ENCODE measurements at regions not wholly inside any gene's neighbourhood (a gene's known extent, or its start where the extent isn't known, plus 50 kb on each side); places are given as distances from the start of the nearest gene placed in this dataset.

DNA sequence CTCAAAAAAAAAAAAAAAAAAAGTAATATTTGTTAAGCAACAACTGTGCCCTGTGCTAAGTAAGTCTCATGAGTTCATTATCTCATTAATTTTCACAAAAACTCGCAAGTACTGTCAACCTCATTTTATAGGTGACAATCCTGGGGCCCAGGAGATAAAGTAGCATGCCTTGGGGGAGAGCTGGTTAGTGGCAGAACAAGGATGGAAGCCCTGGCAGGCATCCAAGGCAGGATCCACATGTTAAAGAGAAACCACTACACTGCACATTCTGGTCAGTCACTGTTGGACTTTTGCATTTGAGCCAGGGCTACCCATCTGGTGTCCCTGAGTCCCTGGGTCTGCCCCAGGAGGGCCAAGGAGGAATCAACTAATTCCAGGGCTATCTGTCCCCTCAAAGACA lies 54.6 kb downstream of the ZFP36L2 start:
- DNase-seq (ENCODE audit: low read depth in 3 of 3) = no peak

DNA sequence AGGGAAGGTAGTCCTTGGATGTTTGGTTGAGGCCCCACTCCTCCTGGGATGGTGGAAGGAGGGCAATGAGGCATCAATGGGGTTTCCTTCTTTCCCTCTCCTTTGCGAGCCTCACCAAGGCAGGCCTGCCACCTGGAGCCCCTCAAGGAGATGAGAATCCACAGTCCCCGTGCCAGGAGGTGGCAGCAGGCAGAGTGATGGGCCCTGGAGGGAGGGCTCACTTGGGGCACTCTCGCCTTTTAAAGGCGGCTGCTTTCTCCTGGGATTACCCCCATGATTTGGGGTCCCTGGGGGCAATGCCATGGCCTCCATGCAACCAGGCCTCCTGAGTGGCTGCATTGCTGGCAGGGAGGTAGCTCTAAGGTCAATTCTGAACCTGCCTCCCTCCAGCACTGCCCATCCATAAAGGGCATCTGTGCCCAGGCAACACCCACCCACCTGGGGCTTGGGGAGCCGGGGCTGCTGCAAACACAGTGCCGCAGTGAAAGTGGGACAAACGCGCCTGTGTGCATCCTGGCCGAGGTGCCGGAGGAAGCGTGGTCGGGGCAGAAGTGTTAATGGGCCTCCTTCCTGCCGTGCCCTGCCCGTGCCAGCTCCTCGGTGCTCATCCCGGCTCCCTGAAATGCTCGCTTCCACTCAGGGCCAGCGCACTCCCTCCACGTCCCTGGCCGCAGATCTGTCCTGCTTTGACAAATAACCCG lies 55.9 kb downstream of the ZFP36L2 start:
- no peak for DNase-seq (ENCODE audit: low read depth in 3 of 3)

GRCh38 chr2:43169987-43170386 lies 56.4 kb downstream of the ZFP36L2 start:
- peak in 1 of 3 experiments; percentile 72 for DNase-seq (ENCODE audit: low read depth in 3 of 3)

- DNase-seq (ENCODE audit: low read depth in 3 of 3) = no peak
Observed at GRCh38 chr2:43169099-43169945, 57.1 kb downstream of the ZFP36L2 start.

DNA sequence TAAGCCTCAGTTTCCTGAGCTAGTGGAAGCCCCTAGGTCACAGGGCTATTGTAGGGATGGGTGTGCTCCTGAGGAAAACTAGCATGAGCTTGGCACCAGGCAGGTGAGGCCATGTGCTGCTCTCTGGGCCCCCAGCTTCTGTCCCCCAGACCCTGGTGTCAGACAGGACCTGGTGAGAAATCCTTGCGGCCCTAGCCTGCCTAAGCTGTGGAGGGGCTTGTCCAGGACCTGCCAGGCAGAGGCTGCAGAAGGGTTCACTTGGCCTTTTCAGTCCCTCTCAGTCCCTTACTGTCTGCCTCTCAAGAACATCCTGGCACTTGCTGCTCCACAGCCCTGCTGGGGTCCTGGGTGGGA lies 58.4 kb downstream of the ZFP36L2 start:
- DNase-seq (ENCODE audit: low read depth in 3 of 3) = no peak

GRCh38 chr2:43165378-43166069 lies 60.9 kb downstream of the ZFP36L2 start:
- no peak for DNase-seq (ENCODE audit: low read depth in 3 of 3)

DNA sequence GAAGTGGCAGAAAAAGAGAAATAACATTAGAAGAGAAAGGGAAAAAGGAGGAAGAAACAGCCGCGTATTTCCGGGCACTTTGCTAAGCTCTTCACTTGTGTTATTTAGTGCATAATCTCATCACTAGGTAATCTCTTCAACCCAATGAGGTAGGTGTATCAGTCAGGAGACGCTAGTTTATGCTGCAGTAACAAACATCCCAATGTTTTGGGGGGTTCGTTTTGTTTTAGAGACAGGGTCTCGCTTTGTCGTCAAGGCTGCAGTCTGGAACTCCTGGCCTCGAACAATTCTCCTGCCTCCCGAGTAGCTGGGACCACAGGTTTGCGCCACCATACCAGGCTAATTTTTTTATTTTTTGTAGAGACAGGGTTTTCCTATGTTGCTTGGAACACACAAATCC lies 61.7 kb downstream of the ZFP36L2 start:
- DNase-seq (ENCODE audit: low read depth in 3 of 3) = no peak

GRCh38 chr2:43163584-43164270 lies 62.7 kb downstream of the ZFP36L2 start:
- no peak for DNase-seq (ENCODE audit: low read depth in 3 of 3)

DNA sequence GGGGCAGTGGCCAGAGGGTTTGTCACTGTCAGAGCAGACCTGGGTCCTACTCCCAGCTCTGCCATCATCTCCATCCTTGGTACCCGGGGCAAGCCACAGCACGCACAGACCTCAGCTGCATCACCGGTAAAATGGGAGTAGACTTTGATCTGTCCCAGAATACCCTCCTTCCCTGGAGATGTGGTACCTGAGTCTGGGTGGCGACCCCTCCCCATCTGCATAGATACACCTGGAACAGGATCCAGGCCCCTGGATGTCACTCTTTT lies 64.0 kb downstream of the ZFP36L2 start:
- no peak for DNase-seq (ENCODE audit: low read depth in 3 of 3)

GRCh38 chr2:43161650-43162510 lies 64.5 kb downstream of the ZFP36L2 start:
- DNase-seq (ENCODE audit: low read depth in 3 of 3) = no peak

DNA sequence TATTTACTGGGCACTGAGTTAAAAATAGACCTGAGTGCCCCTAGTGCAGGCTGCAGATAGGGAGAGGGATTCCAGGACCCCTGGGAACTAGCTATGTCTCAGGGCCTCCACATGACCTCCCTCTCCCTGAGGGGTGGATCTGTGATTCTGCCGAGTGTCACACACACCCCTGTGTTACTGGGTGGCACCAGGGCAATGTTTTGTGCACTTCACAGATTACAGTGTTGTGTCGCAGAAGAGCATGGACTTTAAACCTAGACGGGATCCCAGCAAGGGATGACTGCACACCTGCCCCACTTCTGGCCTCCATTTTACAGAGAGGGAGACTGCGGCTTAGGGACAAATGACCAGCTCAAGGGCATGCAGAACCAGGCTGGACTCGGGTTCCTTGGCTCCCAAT lies 65.6 kb downstream of the ZFP36L2 start:
- DNase-seq (ENCODE audit: low read depth in 3 of 3) = no peak

- no peak for DNase-seq (ENCODE audit: low read depth in 3 of 3)
Observed at GRCh38 chr2:43159797-43160196, 66.6 kb downstream of the ZFP36L2 start.

GRCh38 chr2:43158259-43158880 lies 68.0 kb downstream of the ZFP36L2 start:
- DNase-seq (ENCODE audit: low read depth in 3 of 3) = peak in 1 of 3 experiments; percentile 65

GRCh38 chr2:43157506-43158246 lies 68.7 kb downstream of the ZFP36L2 start:
- no peak for DNase-seq (ENCODE audit: low read depth in 3 of 3)

DNA sequence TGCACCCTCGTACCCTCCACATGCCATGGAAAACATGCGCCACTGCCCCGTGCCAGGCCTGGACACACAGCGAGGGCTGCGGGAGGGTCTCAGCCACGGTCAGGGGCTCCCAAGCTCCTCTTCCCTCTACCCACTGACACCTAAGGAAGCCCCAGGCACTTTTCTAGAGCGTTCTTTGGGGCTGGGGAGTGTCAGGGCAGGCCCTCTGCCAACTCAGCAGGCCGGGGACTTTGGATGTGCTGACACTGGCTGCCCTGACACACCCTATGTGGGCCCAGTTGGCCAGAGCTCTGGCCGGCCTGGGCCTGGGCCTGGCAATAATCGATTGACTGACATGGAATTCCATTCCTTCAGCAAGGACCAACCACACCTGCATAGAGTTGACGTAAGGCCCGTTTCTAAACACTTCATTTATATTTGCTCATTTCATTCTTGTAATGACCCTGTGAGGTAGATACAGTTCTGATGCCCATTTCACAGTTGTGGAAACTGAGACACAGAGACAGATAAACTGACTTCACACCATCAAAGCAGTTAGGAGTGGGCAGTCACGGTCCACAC lies 70.5 kb downstream of the ZFP36L2 start:
- DNase-seq (ENCODE audit: low read depth in 3 of 3) = no peak

- DNase-seq (ENCODE audit: low read depth in 3 of 3) = no peak
Observed at GRCh38 chr2:43154685-43155084, 71.7 kb downstream of the ZFP36L2 start.

- DNase-seq (ENCODE audit: low read depth in 3 of 3) = no peak
Observed at GRCh38 chr2:43152741-43153647, 73.4 kb downstream of the ZFP36L2 start.

DNA sequence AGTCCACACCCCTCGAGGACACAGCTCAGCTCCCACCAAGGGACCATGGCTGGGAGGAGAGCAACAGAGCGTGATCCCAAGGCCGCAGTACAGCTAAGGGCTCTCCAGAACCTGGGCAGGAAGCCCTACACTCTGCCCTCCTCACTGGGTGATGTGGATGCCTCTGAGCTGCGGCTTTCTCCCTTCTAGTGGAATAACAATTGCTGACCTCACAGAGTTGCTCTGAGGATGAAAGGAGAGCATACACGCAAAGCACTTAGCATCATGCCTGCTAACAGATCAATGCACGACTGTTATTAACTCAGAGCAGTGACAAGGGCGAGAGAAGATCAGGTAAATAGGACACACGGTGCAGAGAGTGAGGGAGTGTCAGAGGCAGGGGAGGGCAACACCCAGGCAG lies 74.2 kb downstream of the ZFP36L2 start:
- no peak for DNase-seq (ENCODE audit: low read depth in 3 of 3)
